ENCODE measurements at regions not wholly inside any gene's neighbourhood (a gene's known extent, or its start where the extent isn't known, plus 50 kb on each side); places are given as distances from the start of the nearest gene placed in this dataset.

GRCh38 chr17:79461041-79461440 lies 149.8 kb downstream of the RBFOX3 start (continued):
- TF ChIP-seq ATOH8 (CRISPR knock-in tag; IDR thresholded peaks at IDR 0.05; ENCODE audit: low read depth) (no peak), HDAC2 (IDR thresholded peaks at IDR 0.05) (no peak), REST (IDR thresholded peaks at IDR 0.05) (no peak)

DNA sequence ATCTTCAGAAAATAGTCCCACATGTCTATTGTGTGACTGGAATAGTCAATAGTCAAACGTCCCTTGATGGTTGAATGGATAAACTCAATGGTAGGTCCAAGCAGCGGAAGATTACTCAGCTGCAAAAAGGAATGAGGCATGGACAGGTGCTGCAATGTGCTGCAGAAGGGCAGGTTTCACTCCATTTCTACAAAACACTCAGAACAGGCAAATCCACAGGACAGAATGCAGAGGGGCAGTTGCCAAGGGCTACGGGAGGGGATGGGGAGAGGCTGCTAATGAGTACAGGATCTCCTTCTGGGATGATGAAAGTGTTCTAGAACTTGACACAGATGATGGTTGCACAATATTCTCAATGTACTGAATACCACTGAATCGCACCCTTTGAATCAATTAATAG lies 151.0 kb downstream of the RBFOX3 start:
- no peak for ATAC-seq
- peaks cover 28% of the 10 kb centered on the region for H3K4me1 ChIP-seq
- ChIA-PET POLR2A (no interaction called here), CTCF (interaction anchor here (0.9 to 1.5 kb wide), 4 partner anchors 10 to 199 kb away, joined by 3 to 4 read pairs (median 4); no protein-coding TSS in a partner anchor)
- no peak overlapping the region for H3K4me3 ChIP-seq
- TF ChIP-seq CHD2 (IDR thresholded peaks at IDR 0.05; ENCODE audit: low read length, partially characterized antibody) = no peak
- no peak for TF ChIP-seq RCOR1 (IDR thresholded peaks at IDR 0.05; ENCODE audit: low read depth, low read length)
- peak overlapping the region; percentile 58 to 62; a peak in 5 of 6 replicates for H3K27ac ChIP-seq
- 83% methylated on average over 4 of the region's 4 CpGs for WGBS (ENCODE audit: missing lambda C conversion rate)
- peak overlapping the region; percentile 36; the same call in 1 of the 3 replicates for H3K4me2 ChIP-seq
- no peaks in the 10 kb centered on the region for H3K9me3 ChIP-seq
- FAIRE-seq = no peak
- DNase-seq (ENCODE audit: low read depth in 1 of 2, low spot score in 1 of 2) = no peak

GRCh38 chr17:79459003-79459655 lies 151.7 kb downstream of the RBFOX3 start:
- ChIA-PET POLR2A (no interaction called here), CTCF (interaction anchor here (0.6 to 1.4 kb wide), 5 partner anchors 11 to 1205 kb away, joined by 3 read pairs; no protein-coding TSS in a partner anchor)
- ATAC-seq (no peak), DNase-seq (ENCODE audit: low read depth in 1 of 2, low spot score in 1 of 2) (no peak), FAIRE-seq (no peak)
- Histone ChIP-seq H3K9me3 (no peaks in the 10 kb centered on the region), H3K4me3 (no peak overlapping the region), H3K4me2 (no peak overlapping the region), H3K4me1 (peaks cover 28% of the 10 kb centered on the region), H3K27ac (peak overlapping the region; percentile 58 to 62; a peak in 4 of 6 replicates)
- TF ChIP-seq E2F6 (IDR thresholded peaks at IDR 0.05; ENCODE audit: borderline replicate concordance, low read depth) = no peak
- no peak for TF ChIP-seq RAD21 (conservative IDR thresholded peaks at IDR 0.05 in 1 of 2, IDR thresholded peaks at IDR 0.05 in 1 of 2)
- TF ChIP-seq JUNB (IDR thresholded peaks at IDR 0.05) = no peak
- no peak for TF ChIP-seq TP53 (CRISPR knock-in tag; IDR thresholded peaks at IDR 0.05)
- no peak for TF ChIP-seq RCOR1 (IDR thresholded peaks at IDR 0.05; ENCODE audit: low read depth, low read length)
- no peak for TF ChIP-seq HMGXB4 (CRISPR knock-in tag; IDR thresholded peaks at IDR 0.05; ENCODE audit: borderline replicate concordance)
- no peak for TF ChIP-seq CEBPB (IDR thresholded peaks at IDR 0.05)
- no peak for TF ChIP-seq SREBF2 (IDR thresholded peaks at IDR 0.05)
- no peak for TF ChIP-seq HEYL (CRISPR knock-in tag; IDR thresholded peaks at IDR 0.05)
- no peak for TF ChIP-seq POLR2A (IDR thresholded peaks at IDR 0.05; ENCODE audit: low read length)
- no peak for TF ChIP-seq HOXB5 (CRISPR knock-in tag; IDR thresholded peaks at IDR 0.05)
- WGBS (ENCODE audit: missing lambda C conversion rate) = 85% methylated on average over 12 of the region's 12 CpGs

Data from A549 (cell line).